Esophagus muscularis mucosa (tissue), 4 donors: ENCODE measurements at regions not wholly inside any gene's neighbourhood (a gene's known extent, or its start where the extent isn't known, plus 50 kb on each side); places are given as distances from the start of the nearest gene placed in this dataset.
A peak's percentile ranks its signal among the peaks of the same experiment; 100 is the strongest.

Experiments used
- DNase-seq: peaks from one replicate; pipeline ENCODE4 v3.0.0-alpha.2; 2017; ENCODE audit errors: extremely low spot score
- H3K27ac ChIP-seq, 4 donors: fragments of 200-600 bp; sonication (generic); replicated peaks in 1 of 4; 1 replicate in 3 of 4; 2 replicates in 1 of 4; pipeline ENCODE4 v1.5.1; 2016 to 2019; ENCODE audit warnings: mild to moderate bottlenecking in 1 of 4
- H3K27me3 ChIP-seq, 4 donors: fragments of 200-600 bp; sonication (generic); one replicate each; pipeline versions ENCODE4 v1.5.1 to v1.6.0; 2016 to 2019
- H3K36me3 ChIP-seq, 4 donors: fragments of 200-600 bp; sonication (generic); one replicate each; pipeline ENCODE4 v1.5.1; 2016 to 2019
- H3K4me1 ChIP-seq, 4 donors: fragments of 200-600 bp; sonication (generic); one replicate each; pipeline ENCODE4 v1.5.1; 2016 to 2019
- H3K4me3 ChIP-seq, 4 donors: fragments of 200-600 bp; sonication (generic); 1 replicate in 2 of 4; 2 replicates in 2 of 4; pipeline ENCODE4 v1.5.1; 2016 to 2019; ENCODE audit warnings: mild to moderate bottlenecking in 4 of 4, moderate library complexity in 1 of 4
- H3K9me3 ChIP-seq, 4 donors: fragments of 200-600 bp; sonication (generic); 1 replicate in 3 of 4; 2 replicates in 1 of 4; pipeline ENCODE4 v1.5.1; 2016 to 2019
- EP300 ChIP-seq: sonication (generic); formaldehyde crosslinking; IDR thresholded peaks from one replicate; pipeline ENCODE4 v1.6.1; 2017; ENCODE audit warnings: antibody characterized with exemption
- POLR2A ChIP-seq: fragments of 450-650 bp; IDR thresholded peaks from one replicate; pipeline ENCODE4 v1.6.1; 2017; ENCODE audit warnings: antibody characterized with exemption, moderate library complexity, mild to moderate bottlenecking, low read depth
- POLR2AphosphoS5 ChIP-seq, 2 donors: sonication (generic); formaldehyde crosslinking; IDR thresholded peaks; one replicate each; pipeline ENCODE4 v1.6.1; 2017; ENCODE audit warnings: antibody characterized with exemption in 2 of 2
- WGBS: methylation state at CpG from one replicate; pipeline ENCODE4 v1.1.5; 2018; 5-methylcytosine and 5-hydroxymethylcytosine counted together
- intact Hi-C: fragments of 100-400 bp; cut with DNase I; formaldehyde crosslinking; loops from one replicate; pipeline ENCODE4 v1.15.1; 2023
- TF ChIP-seq, protein P1 (sequence below), 3 experiments: fragments of 200-600 bp in 2 of 3; fragments of 450-650 bp in 1 of 3; sonication (generic) in 2 of 3; IDR thresholded peaks; one replicate each; pipeline ENCODE4 v1.5.1; 2017 to 2019; ENCODE audit warnings: antibody characterized with exemption in 3 of 3, mild to moderate bottlenecking in 2 of 3, moderate library complexity in 1 of 3

DNA sequence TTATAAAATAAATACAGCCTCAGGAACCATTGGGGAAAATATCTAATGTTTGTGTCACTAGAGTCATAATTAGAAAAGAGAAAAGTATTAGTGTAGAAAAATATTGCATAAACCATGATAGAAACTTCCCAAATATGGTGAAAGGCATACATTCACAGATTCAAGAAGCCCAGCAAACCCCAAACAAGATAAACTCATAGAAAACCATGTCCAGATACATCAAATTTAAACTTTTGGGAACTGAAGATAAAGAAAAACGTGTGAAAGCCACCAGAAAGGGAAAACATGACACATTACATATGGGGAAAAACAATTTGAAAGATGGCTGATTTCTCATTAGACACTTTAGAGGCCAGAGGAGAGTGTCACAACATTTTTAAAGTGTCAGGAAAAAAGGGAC is 236.5 kb upstream of the FN1 start:
- WGBS, result 93% methylated on average over 1 of the region's 1 CpG
- no peaks in the 10 kb centered on the region for H3K36me3 ChIP-seq

GRCh38 chr2:215671691-215672090 is 235.8 kb upstream of the FN1 start:
- Histone ChIP-seq H3K4me3 (no peak overlapping the region), H3K36me3 (no peaks in the 10 kb centered on the region), H3K27ac (no peak overlapping the region), H3K4me1 (peaks cover 7 to 35% (median 32%) of the 10 kb centered on the region in 4 donors), H3K9me3 (no peaks in the 10 kb centered on the region), H3K27me3 (no peaks in the 10 kb centered on the region)
- TF ChIP-seq EP300 (no peak), POLR2A (no peak), POLR2AphosphoS5 (IDR thresholded peaks at IDR 0.05) (no peak)
- TF ChIP-seq, protein P1, sequence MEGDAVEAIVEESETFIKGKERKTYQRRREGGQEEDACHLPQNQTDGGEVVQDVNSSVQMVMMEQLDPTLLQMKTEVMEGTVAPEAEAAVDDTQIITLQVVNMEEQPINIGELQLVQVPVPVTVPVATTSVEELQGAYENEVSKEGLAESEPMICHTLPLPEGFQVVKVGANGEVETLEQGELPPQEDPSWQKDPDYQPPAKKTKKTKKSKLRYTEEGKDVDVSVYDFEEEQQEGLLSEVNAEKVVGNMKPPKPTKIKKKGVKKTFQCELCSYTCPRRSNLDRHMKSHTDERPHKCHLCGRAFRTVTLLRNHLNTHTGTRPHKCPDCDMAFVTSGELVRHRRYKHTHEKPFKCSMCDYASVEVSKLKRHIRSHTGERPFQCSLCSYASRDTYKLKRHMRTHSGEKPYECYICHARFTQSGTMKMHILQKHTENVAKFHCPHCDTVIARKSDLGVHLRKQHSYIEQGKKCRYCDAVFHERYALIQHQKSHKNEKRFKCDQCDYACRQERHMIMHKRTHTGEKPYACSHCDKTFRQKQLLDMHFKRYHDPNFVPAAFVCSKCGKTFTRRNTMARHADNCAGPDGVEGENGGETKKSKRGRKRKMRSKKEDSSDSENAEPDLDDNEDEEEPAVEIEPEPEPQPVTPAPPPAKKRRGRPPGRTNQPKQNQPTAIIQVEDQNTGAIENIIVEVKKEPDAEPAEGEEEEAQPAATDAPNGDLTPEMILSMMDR (IDR thresholded peaks at IDR 0.05), result no peak
- WGBS, result 85% methylated on average over 6 of the region's 6 CpGs
- intact Hi-C loops, result no loop called here
- no peak for DNase-seq

More for the DNA sequence above, 236.5 kb upstream of the FN1 start:
- DNase-seq, result no peak
- H3K27ac ChIP-seq, result no peak overlapping the region
- no peak overlapping the region for H3K4me3 ChIP-seq
- TF ChIP-seq EP300 (no peak), POLR2A (no peak), POLR2AphosphoS5 (IDR thresholded peaks at IDR 0.05) (no peak)
- TF ChIP-seq, protein P1 (IDR thresholded peaks at IDR 0.05), result no peak
- intact Hi-C loops, result no loop called here
- peaks cover 7 to 30% (median 28%) of the 10 kb centered on the region in 4 donors for H3K4me1 ChIP-seq
- H3K27me3 ChIP-seq, result no peaks in the 10 kb centered on the region
- no peaks in the 10 kb centered on the region for H3K9me3 ChIP-seq

DNA sequence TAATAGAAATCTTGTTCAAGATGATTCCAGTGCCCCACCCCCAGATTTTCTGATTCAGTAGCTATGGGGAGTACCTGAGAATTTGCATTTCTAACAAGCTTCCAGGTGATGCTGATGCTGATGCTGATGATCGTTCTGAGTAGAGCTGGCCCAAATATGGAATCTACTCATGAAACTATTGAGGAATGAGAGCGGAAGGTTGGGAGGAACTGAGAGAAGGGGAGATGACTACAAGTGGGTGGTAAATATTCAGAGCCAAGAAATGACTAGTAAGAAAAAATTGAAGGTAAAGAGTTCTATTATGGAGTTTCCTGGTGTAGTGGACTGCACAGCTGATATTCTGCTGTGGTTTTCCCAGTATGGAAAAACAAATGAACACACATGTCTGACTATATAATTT is 235.4 kb upstream of the FN1 start:
- DNase-seq, result no peak
- Histone ChIP-seq H3K9me3 (no peaks in the 10 kb centered on the region), H3K27me3 (no peaks in the 10 kb centered on the region), H3K36me3 (no peaks in the 10 kb centered on the region), H3K4me3 (no peak overlapping the region), H3K4me1 (peaks cover 7 to 35% (median 32%) of the 10 kb centered on the region in 4 donors), H3K27ac (no peak overlapping the region)
- WGBS, result 88% methylated on average over 2 of the region's 2 CpGs
- TF ChIP-seq POLR2A, result no peak
- TF ChIP-seq EP300, result no peak
- TF ChIP-seq, protein P1 (IDR thresholded peaks at IDR 0.05), result no peak
- no peak for TF ChIP-seq POLR2AphosphoS5 (IDR thresholded peaks at IDR 0.05)
- intact Hi-C loops, result no loop called here

- Histone ChIP-seq H3K9me3 (no peaks in the 10 kb centered on the region), H3K27ac (no peak overlapping the region), H3K36me3 (no peaks in the 10 kb centered on the region), H3K27me3 (no peaks in the 10 kb centered on the region), H3K4me3 (no peak overlapping the region), H3K4me1 (peaks cover 7 to 35% (median 32%) of the 10 kb centered on the region in 4 donors)
- TF ChIP-seq POLR2A (no peak), EP300 (no peak), POLR2AphosphoS5 (IDR thresholded peaks at IDR 0.05) (no peak)
- TF ChIP-seq, protein P1 (IDR thresholded peaks at IDR 0.05), result no peak
- intact Hi-C loops, result no loop called here
- no peak for DNase-seq
- 72% methylated on average over 4 of the region's 4 CpGs for WGBS
Observed at GRCh38 chr2:215670396-215670795, 234.5 kb upstream of the FN1 start.

GRCh38 chr2:215668378-215668775 is 232.5 kb upstream of the FN1 start:
- Histone ChIP-seq H3K36me3 (no peaks in the 10 kb centered on the region), H3K4me1 (peaks cover 7 to 50% (median 43%) of the 10 kb centered on the region in 4 donors), H3K27me3 (no peaks in the 10 kb centered on the region), H3K27ac (peak overlapping the region; percentile 60 to 76 (median 72)), H3K9me3 (no peaks in the 10 kb centered on the region), H3K4me3 (peak overlapping the region in 1 of 4 donors; percentile 1)
- intact Hi-C loops, result loop anchor here (5.0 to 10.0 kb wide), 4 partner anchors 39 to 234 kb away; partner anchors contain the start of gene FN1
- WGBS, result 34% methylated on average over 5 of the region's 5 CpGs
- TF ChIP-seq POLR2AphosphoS5 (IDR thresholded peaks at IDR 0.05) (peak; percentile 68 to 82), EP300 (no peak)
- DNase-seq, result no peak
